GM12865 (cell line): ENCODE measurements at regions not wholly inside any gene's neighbourhood (a gene's known extent, or its start where the extent isn't known, plus 50 kb on each side); places are given as distances from the start of the nearest gene placed in this dataset.
A peak's percentile ranks its signal among the peaks of the same experiment; 100 is the strongest.

Source experiments
- DNase-seq: peaks from one replicate; pipeline ENCODE4 v3.0.0; 2010; ENCODE audit warnings: low read depth
- H3K4me3 ChIP-seq: 2 replicates; pipeline ENCODE4 v1.5.1; 2011; ENCODE audit warnings: mild to moderate bottlenecking, low read depth, low read length, control low read depth
- TF ChIP-seq, protein P1 (sequence below): IDR thresholded peaks from 2 replicates; pipeline ENCODE4 v1.5.1; 2011; ENCODE audit warnings: low read length, control low read depth, low read depth, inconsistent platforms; ENCODE audit not compliant: insufficient read depth; ENCODE audit errors: missing control alignments

DNA sequence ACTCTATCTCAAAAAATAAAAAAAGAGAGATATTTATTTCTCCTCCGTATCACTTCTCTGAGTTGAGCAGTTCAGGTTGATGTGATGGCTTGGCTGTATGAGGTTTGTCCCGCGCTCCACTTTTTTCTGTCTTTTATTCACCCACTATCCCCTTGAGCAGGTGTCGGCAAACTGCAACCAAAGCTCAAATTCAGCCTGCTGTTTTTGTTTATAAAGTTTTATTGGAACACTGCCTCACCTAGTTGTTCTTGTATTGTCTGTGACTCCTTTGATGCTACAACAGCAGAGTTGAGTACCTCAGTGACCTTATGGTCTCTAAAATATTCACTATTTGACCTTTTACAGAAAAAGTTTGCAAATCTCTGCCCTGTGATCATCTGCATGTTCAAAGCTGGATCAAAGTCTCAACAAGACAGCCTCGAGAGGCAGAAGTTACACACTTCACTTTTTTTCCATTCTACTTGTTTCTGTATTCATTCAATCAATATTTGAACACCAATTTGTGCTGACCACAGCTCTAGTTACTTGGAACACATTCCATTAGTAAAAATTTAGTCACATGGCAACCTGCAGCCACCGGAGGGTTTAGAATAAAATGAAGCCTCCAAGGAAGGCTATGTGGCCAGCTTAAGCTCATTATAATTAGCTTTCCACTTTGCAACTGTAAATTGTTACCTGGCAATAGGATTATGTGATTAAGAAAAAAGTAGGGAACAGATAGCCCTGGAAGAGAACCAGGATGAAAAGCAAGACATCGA, 945.8 kb downstream of the KCNJ2 start:
- no peak overlapping the region for H3K4me3 ChIP-seq
- TF ChIP-seq, protein P1, sequence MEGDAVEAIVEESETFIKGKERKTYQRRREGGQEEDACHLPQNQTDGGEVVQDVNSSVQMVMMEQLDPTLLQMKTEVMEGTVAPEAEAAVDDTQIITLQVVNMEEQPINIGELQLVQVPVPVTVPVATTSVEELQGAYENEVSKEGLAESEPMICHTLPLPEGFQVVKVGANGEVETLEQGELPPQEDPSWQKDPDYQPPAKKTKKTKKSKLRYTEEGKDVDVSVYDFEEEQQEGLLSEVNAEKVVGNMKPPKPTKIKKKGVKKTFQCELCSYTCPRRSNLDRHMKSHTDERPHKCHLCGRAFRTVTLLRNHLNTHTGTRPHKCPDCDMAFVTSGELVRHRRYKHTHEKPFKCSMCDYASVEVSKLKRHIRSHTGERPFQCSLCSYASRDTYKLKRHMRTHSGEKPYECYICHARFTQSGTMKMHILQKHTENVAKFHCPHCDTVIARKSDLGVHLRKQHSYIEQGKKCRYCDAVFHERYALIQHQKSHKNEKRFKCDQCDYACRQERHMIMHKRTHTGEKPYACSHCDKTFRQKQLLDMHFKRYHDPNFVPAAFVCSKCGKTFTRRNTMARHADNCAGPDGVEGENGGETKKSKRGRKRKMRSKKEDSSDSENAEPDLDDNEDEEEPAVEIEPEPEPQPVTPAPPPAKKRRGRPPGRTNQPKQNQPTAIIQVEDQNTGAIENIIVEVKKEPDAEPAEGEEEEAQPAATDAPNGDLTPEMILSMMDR = no peak
- no peak for DNase-seq

DNA sequence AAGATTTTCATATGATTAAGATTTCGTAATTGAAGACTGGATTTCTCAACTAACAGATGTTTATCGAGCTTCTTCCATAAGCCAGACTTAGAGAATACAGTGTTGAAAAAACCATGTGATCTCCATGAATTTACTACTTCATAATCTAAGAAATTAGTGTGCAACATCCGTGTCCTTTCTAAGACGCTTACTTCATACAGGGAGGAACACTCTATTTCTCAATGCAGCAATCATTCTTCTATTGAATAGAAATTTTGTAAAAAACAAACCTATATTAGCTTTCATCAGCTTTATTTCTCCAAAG, 946.3 kb downstream of the KCNJ2 start:
- TF ChIP-seq, protein P1 = no peak
- no peak for DNase-seq
- no peak overlapping the region for H3K4me3 ChIP-seq

DNA sequence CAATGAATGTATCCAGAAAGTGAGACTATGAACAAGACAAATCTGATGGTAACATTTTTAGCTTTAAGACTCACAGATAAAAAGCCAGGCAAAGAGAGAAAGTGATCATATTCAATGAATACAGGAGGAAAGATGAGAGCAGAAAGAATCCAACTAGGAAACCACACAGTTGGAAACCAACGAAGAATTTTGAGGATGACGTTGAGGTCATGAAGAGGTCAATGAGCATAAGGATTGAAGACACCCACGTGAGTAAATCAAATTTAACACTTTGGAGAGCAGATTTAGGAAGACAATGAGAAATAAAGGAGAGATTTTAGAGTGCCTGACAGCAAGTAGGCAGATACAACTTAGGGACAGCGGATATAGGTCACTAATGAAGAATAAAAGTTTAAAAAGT, 948.1 kb downstream of the KCNJ2 start:
- no peak for DNase-seq
- TF ChIP-seq, protein P1 = no peak
- H3K4me3 ChIP-seq = no peak overlapping the region

DNA sequence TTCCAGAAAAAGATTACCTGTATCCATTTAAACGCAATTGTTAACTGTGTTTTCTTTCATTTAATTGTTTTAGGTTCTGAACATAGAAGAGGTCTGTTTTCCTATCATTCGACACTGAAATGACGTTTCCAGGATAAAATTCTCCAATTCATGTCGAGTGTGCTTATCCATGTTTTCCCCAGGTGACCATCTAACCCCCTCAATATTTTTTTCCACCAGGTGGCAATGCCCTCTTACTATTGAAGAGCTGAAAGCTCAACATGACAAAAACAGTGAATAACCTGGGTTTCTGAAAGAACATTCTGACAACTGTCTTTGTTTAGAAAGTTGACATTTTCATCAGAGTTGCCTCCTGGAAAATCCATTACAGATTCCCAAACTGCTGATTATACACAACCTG, 948.7 kb downstream of the KCNJ2 start:
- TF ChIP-seq, protein P1 = no peak
- H3K4me3 ChIP-seq = no peak overlapping the region
- DNase-seq = peak; percentile 2

DNA sequence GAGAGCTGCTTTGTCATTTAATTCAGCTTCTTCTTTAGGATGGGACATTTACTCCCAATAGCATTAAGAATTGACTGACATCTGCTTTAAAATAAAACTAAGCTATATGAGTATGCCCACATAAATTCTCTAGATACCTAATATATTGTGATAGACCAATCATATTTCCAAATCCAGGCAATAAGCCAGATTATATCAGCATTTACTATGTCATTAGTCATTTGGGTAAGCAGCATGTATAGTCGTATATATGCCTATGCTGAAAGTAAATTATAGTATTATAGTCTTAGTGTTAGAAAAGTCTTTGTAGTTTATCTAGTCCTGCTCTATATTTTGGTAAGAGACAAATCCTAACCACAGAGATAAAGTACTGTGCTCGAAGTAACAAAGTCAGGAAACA, 958.1 kb downstream of the KCNJ2 start:
- DNase-seq = no peak
- TF ChIP-seq, protein P1 = no peak
- H3K4me3 ChIP-seq = no peak overlapping the region

DNA sequence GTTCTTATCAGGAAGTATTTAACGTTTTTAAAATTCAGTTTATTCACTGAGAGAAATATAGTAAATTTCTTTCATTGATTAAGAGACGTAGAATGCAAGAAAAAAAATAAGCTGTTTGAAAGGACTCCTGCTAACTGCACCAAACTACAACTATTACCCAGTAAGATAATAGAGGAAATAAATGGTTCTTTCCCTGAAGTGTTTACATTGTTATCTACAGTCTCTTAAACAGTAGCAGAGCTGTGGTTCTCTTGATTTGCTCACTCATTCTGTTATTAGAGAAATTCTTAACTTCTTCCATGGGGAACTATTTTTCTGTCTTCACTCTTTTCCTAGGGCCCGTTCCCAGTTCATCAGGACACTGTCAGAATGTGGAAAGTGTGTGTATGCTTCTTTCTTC, 973.0 kb downstream of the KCNJ2 start:
- H3K4me3 ChIP-seq = no peak overlapping the region
- DNase-seq = no peak
- TF ChIP-seq, protein P1 = no peak

DNA sequence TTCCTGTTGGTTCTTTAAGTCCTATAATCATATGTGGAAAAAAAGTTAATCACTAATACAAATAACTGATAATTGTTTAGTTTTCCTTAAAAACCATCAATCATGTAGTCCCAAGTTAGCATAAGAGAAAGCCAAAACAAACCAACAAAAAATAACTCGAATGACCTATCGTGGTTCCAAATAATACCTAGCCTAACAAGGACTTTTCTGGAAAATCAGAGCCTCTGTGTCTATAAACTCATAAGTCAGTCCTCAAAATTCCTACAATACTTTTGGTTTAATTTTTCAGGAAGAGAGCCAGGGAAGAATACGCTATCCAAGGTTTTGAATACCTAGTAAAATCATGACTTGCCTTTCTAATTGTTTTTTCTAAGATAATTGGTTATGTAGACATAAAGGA, 975.3 kb upstream of the SOX9 start:
- no peak for DNase-seq
- TF ChIP-seq, protein P1 = no peak
- H3K4me3 ChIP-seq = no peak overlapping the region
